SK-N-MC (cell line): ENCODE measurements at regions not wholly inside any gene's neighbourhood (a gene's known extent, or its start where the extent isn't known, plus 50 kb on each side); places are given as distances from the start of the nearest gene placed in this dataset.

Experiments used
- EZH2 ChIP-seq: fragments of 200-600 bp; sonication (generic); IDR thresholded peaks from one replicate; pipeline ENCODE4 v1.6.1; 2017; ENCODE audit warnings: antibody characterized with exemption
- FOXP2 ChIP-seq: optimal IDR thresholded peaks from 2 replicates; pipeline ENCODE3; 2011; ENCODE audit warnings: mild to moderate bottlenecking, moderate library complexity; ENCODE audit not compliant: insufficient read depth; ENCODE audit errors: extremely low read length, control extremely low read depth
- POLR2AphosphoS5 ChIP-seq: IDR thresholded peaks from 2 replicates; pipeline ENCODE4 v1.6.1; 2012; ENCODE audit warnings: mild to moderate bottlenecking, low read depth, low read length, borderline replicate concordance

GRCh38 chr2:3127710-3128109, 249.9 kb downstream of the EIPR1 start:
- TF ChIP-seq POLR2AphosphoS5, result no peak
- no peak for TF ChIP-seq EZH2
- TF ChIP-seq FOXP2, result no peak
